Pulmonary artery endothelial cell (primary cell): ENCODE measurements at regions not wholly inside any gene's neighbourhood (a gene's known extent, or its start where the extent isn't known, plus 50 kb on each side); places are given as distances from the start of the nearest gene placed in this dataset.

Experiments
- DNase-seq: peaks from one replicate; pipeline ENCODE4 v3.0.0-alpha.2; 2011; ENCODE audit warnings: low read depth, low spot score

GRCh38 chr5:139733698-139734538 lies 61.7 kb upstream of the PSD2 start:
- no peak for DNase-seq

GRCh38 chr5:139734539-139734916 lies 61.1 kb upstream of the PSD2 start:
- no peak for DNase-seq

GRCh38 chr5:139738193-139739149 lies 57.1 kb upstream of the PSD2 start:
- DNase-seq = no peak

- DNase-seq = no peak
These were observed 56.2 kb upstream of the PSD2 start for GRCh38 chr5:139739150-139739974.

- DNase-seq = no peak
These were observed 55.2 kb upstream of the PSD2 start for GRCh38 chr5:139740138-139740991.

- no peak for DNase-seq
These were observed 54.5 kb upstream of the PSD2 start for GRCh38 chr5:139740992-139741672.

GRCh38 chr5:139741823-139742172 lies 53.8 kb upstream of the PSD2 start:
- DNase-seq = no peak

- no peak for DNase-seq
These were observed 53.3 kb upstream of the PSD2 start for GRCh38 chr5:139742173-139742903.

- DNase-seq = no peak
These were observed 52.4 kb upstream of the PSD2 start for GRCh38 chr5:139743001-139743771.

GRCh38 chr5:139743804-139744203 lies 51.8 kb upstream of the PSD2 start:
- DNase-seq = no peak

GRCh38 chr5:139744471-139745131 lies 51.0 kb upstream of the PSD2 start:
- no peak for DNase-seq

GRCh38 chr5:139745132-139745799 lies 50.3 kb upstream of the PSD2 start:
- no peak for DNase-seq

GRCh38 chr5:139745800-139746690 lies 49.6 kb upstream of the PSD2 start:
- peak; percentile 17 for DNase-seq
